Left lung (tissue), 4 donors: ENCODE measurements at regions not wholly inside any gene's neighbourhood (a gene's known extent, or its start where the extent isn't known, plus 50 kb on each side); places are given as distances from the start of the nearest gene placed in this dataset.
"Not testable (repeated sequence)": the region's sequence is repeated elsewhere in the genome, so short reads cannot be mapped to it uniquely, and the experiment has no call there.

ENCODE experiments used
- ATAC-seq: fragments of 200-7000 bp; cut with Tn5 transposase; one replicate; pipeline ENCODE4 v1.9.1; 2020; ENCODE audit warnings: moderate library complexity
- DNase-seq, 4 donors: peaks; one replicate each; pipeline ENCODE4 v3.0.0-alpha.2; 2013 to 2020
- H3K27ac ChIP-seq, 2 donors: fragments of 200-600 bp; sonication (generic) in 1 of 2; one replicate each; pipeline versions ENCODE4 v1.5.0 to v1.8.0; 2020 to 2021
- H3K27me3 ChIP-seq, 2 donors: fragments of 200-600 bp; sonication (generic) in 1 of 2; one replicate each; pipeline versions ENCODE4 v1.5.0 to v1.8.0; 2020 to 2021
- H3K36me3 ChIP-seq, 2 donors: fragments of 200-600 bp; sonication (generic) in 1 of 2; one replicate each; pipeline versions ENCODE4 v1.5.0 to v1.8.0; 2020 to 2021
- H3K4me1 ChIP-seq, 2 donors: fragments of 200-600 bp; one replicate each; pipeline ENCODE4 v1.8.0; 2021
- H3K4me3 ChIP-seq, 2 donors: fragments of 200-600 bp; sonication (generic) in 1 of 2; one replicate each; pipeline versions ENCODE4 v1.5.0 to v1.8.0; 2020 to 2021; ENCODE audit warnings: mild to moderate bottlenecking in 1 of 2
- H3K9me3 ChIP-seq, 2 donors: fragments of 200-600 bp; sonication (generic) in 1 of 2; one replicate each; pipeline versions ENCODE4 v1.5.0 to v1.8.0; 2020 to 2021
- intact Hi-C, 2 donors: fragments of 100-400 bp; cut with DNase I; formaldehyde crosslinking; loops; one replicate each; pipeline versions ENCODE4 v1.11.2 to v1.14.2; 2022
- TF ChIP-seq, protein P1 (sequence below), 2 donors: fragments of 200-600 bp; sonication (generic) in 1 of 2; IDR thresholded peaks; one replicate each; pipeline versions ENCODE4 v1.5.0 to v1.8.0; 2021; ENCODE audit warnings: antibody characterized with exemption in 2 of 2
- donor health status: DM: no; HTN: yes; CAD: no.
- donor health status: DM: no; HTN: no; CAD: no.

DNA sequence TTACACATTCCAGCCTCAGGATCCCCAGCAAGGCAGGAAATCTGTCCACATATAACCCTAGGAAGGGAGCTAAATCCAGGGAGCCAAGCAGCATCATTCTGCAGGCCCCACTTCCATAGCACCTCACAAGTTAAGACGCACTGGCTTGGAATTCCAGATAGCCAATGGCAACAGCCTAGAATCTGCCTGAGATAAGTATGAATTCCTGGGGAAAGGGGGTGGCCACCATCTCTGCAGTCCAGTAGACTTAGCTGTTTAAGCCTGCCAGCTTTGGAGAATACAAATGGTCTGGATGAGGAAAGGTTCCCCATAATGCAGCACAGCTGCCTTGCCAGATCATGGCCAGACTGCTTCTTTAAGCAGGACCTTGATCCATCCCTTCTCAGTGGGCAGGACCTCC, 179.4 kb upstream of the PRSS1 start:
- TF ChIP-seq, protein P1, sequence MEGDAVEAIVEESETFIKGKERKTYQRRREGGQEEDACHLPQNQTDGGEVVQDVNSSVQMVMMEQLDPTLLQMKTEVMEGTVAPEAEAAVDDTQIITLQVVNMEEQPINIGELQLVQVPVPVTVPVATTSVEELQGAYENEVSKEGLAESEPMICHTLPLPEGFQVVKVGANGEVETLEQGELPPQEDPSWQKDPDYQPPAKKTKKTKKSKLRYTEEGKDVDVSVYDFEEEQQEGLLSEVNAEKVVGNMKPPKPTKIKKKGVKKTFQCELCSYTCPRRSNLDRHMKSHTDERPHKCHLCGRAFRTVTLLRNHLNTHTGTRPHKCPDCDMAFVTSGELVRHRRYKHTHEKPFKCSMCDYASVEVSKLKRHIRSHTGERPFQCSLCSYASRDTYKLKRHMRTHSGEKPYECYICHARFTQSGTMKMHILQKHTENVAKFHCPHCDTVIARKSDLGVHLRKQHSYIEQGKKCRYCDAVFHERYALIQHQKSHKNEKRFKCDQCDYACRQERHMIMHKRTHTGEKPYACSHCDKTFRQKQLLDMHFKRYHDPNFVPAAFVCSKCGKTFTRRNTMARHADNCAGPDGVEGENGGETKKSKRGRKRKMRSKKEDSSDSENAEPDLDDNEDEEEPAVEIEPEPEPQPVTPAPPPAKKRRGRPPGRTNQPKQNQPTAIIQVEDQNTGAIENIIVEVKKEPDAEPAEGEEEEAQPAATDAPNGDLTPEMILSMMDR (IDR thresholded peaks at IDR 0.05) = no peak
- intact Hi-C loops = no loop called here
- Histone ChIP-seq H3K27ac (no peak overlapping the region), H3K4me1 (no peaks in the 10 kb centered on the region), H3K27me3 (no peaks in the 10 kb centered on the region), H3K4me3 (no peak overlapping the region), H3K9me3 (no peaks in the 10 kb centered on the region), H3K36me3 (no peaks in the 10 kb centered on the region)
- ATAC-seq (no peak), DNase-seq (no peak)

DNA sequence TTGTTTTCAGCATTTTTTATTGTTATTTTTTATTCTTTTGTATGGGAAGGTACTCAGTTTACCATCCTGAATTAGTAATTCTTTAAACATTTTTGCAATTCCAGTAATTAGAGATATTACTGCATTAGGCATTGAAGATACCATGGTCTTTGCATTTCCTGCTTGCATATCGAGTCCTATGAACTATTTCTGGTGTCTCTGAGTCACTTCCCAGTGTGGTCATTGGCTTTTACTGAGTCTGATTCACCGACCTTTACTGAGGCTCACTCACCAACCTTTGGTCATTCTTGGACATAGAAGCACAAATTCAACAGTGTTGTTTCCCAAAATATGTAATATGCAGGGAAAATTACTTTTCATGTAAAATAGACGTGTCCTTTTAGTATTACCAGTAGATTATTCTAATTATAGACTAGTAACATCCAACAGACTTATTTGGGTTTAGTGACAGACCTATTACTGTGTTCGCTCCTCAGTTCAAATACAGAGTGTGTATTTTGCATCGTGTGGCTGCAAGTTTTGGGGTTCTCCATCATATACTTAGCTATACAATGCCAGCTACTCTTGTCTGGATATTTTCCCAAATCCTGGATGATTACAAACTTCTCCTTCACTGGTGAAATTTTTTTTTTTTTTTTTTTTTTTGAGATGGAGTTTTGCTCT, 180.7 kb upstream of the PRSS1 start:
- ATAC-seq = peak; percentile 54
- TF ChIP-seq, protein P1 (IDR thresholded peaks at IDR 0.05) = no peak
- intact Hi-C loops = no loop called here
- DNase-seq = no peak
- Histone ChIP-seq H3K27ac (no peak overlapping the region), H3K36me3 (no peaks in the 10 kb centered on the region), H3K4me3 (no peak overlapping the region), H3K4me1 (no peaks in the 10 kb centered on the region), H3K27me3 (no peaks in the 10 kb centered on the region), H3K9me3 (no peaks in the 10 kb centered on the region)

DNA sequence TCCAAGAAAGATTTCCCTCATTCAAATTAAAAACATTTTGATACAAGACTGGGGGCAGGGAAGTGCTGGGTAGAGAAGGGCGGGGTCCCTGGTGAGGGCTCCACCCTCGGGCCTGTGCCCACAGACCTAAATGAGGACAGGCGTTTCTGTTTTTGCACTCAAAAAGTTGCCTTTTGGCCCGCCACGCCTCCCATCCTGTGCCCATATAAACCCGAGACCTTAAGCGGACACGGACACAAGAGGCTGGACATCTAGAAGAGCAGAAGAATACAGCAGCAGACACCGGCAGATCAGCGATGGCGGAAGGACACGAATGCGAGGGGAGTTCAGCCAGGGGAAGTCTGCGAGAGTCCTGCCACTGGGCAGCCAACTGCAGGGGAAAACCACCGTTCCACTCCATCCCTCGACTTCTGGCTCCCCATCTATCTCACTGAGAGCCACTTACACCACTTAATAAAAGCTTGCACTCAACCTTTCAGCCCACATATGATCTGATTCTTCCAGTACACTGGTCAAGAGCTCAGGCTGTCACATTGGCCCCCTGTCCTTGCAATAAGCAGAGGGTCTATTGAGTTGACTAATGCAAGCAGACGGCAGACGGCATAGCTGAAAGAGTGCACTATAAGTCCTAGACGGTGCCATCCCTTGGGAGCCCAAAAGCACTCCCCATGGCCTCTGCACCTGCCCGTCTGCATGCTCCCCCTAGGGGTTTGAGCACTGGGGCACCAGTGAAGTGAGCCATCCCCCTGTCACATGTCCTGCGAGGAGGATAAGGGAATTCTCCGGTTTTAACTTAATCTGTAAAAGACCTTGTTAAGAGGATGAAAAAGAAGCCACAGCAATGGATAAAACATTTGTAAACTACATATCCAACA, 181.8 kb upstream of the PRSS1 start:
- TF ChIP-seq, protein P1 (IDR thresholded peaks at IDR 0.05) = no peak
- no peaks in the 10 kb centered on the region for H3K9me3 ChIP-seq
- DNase-seq = no peak
- no peak overlapping the region for H3K4me3 ChIP-seq
- no peaks in the 10 kb centered on the region for H3K4me1 ChIP-seq
- ATAC-seq = no peak
- no peaks in the 10 kb centered on the region for H3K36me3 ChIP-seq
- H3K27me3 ChIP-seq = no peaks in the 10 kb centered on the region
- H3K27ac ChIP-seq = no peak overlapping the region
- intact Hi-C loops = no loop called here

DNA sequence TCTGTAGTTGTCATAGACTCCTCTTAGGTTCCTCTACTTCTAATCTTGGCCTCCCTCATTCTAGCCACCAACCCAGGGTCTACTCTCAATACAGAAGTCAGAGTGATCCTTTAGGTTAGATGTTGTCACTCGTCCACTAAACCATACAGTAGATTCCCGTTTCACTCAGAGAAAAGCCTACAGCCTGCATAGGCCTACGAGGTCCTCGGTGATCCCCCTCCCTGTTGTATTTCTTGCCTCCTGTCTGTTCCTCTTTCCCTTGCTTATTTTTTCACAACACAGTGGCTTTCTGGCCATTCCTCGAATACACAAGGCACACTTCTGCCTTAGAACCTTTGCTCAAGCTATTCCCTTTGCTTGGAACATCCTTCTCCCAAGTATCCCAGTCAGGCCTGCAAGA, 183.0 kb upstream of the PRSS1 start:
- Histone ChIP-seq H3K27ac (no peak overlapping the region), H3K36me3 (no peaks in the 10 kb centered on the region), H3K9me3 (no peaks in the 10 kb centered on the region), H3K4me1 (no peaks in the 10 kb centered on the region), H3K4me3 (no peak overlapping the region), H3K27me3 (no peaks in the 10 kb centered on the region)
- TF ChIP-seq, protein P1 (IDR thresholded peaks at IDR 0.05) = no peak
- no peak for ATAC-seq
- intact Hi-C loops = no loop called here
- DNase-seq = no peak

DNA sequence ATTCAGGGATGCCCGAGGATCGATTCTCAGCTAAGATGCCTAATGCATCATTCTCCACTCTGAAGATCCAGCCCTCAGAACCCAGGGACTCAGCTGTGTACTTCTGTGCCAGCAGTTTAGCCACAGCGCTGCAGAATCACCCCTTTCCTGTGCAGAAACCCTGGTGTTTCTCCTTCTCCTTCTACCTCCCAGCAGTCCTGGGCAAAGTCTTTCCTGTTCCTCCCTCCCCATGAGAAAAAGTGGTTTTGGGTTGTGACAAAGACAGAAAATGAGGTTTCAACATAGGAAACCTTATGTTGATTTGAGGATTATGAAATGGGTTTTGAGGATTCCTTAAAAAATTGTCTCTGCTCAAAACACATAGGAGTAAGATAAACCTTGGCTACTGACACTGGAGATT, 185.1 kb upstream of the PRSS1 start:
- H3K27ac ChIP-seq, H3K9me3 ChIP-seq, ATAC-seq, H3K27me3 ChIP-seq, H3K4me3 ChIP-seq, H3K36me3 ChIP-seq, H3K4me1 ChIP-seq, DNase-seq, intact Hi-C loops: not testable (repeated sequence)
